HG03066 (cell line): ENCODE measurements at regions not wholly inside any gene's neighbourhood (a gene's known extent, or its start where the extent isn't known, plus 50 kb on each side); places are given as distances from the start of the nearest gene placed in this dataset.

Experiments used
- ATAC-seq: cut with Tn5 transposase; IDR thresholded peaks from one replicate; pipeline ENCODE4 v1.9.1; 2021; ENCODE audit warnings: low read depth; ENCODE audit not compliant: unreplicated experiment

GRCh38 chr2:30338475-30338874, 107.1 kb downstream of the LBH start:
- no peak for ATAC-seq

GRCh38 chr2:30339071-30339470, 107.7 kb downstream of the LBH start:
- ATAC-seq, result no peak

- ATAC-seq, result no peak
Observed at GRCh38 chr2:30341500-30342267, 105.4 kb upstream of the LCLAT1 start.

- no peak for ATAC-seq
Observed at GRCh38 chr2:30346471-30347169, 100.4 kb upstream of the LCLAT1 start.

GRCh38 chr2:30348825-30349224, 98.2 kb upstream of the LCLAT1 start:
- no peak for ATAC-seq

- ATAC-seq, result no peak
Observed at GRCh38 chr2:30349691-30350090, 97.4 kb upstream of the LCLAT1 start.

GRCh38 chr2:30351116-30351515, 95.9 kb upstream of the LCLAT1 start:
- ATAC-seq, result no peak

GRCh38 chr2:30351949-30352348, 95.1 kb upstream of the LCLAT1 start:
- ATAC-seq, result no peak

- no peak for ATAC-seq
Observed at GRCh38 chr2:30354150-30354549, 92.9 kb upstream of the LCLAT1 start.

GRCh38 chr2:30354621-30355020, 92.4 kb upstream of the LCLAT1 start:
- ATAC-seq, result no peak

- ATAC-seq, result no peak
Observed at GRCh38 chr2:30355306-30355705, 91.7 kb upstream of the LCLAT1 start.

GRCh38 chr2:30356071-30356470, 91.0 kb upstream of the LCLAT1 start:
- no peak for ATAC-seq

GRCh38 chr2:30356776-30357175, 90.3 kb upstream of the LCLAT1 start:
- no peak for ATAC-seq

GRCh38 chr2:30358351-30358750, 88.7 kb upstream of the LCLAT1 start:
- no peak for ATAC-seq

GRCh38 chr2:30358842-30359241, 88.2 kb upstream of the LCLAT1 start:
- no peak for ATAC-seq

GRCh38 chr2:30359644-30360167, 87.3 kb upstream of the LCLAT1 start:
- no peak for ATAC-seq

GRCh38 chr2:30361751-30362394, 85.2 kb upstream of the LCLAT1 start:
- ATAC-seq, result no peak

GRCh38 chr2:30362468-30363081, 84.5 kb upstream of the LCLAT1 start:
- ATAC-seq, result no peak

- ATAC-seq, result no peak
Observed at GRCh38 chr2:30363406-30363805, 83.6 kb upstream of the LCLAT1 start.

GRCh38 chr2:30365201-30365600, 81.8 kb upstream of the LCLAT1 start:
- no peak for ATAC-seq

- no peak for ATAC-seq
Observed at GRCh38 chr2:30366199-30366691, 80.8 kb upstream of the LCLAT1 start.
